K562 (cell line): ENCODE measurements at regions not wholly inside any gene's neighbourhood (a gene's known extent, or its start where the extent isn't known, plus 50 kb on each side); places are given as distances from the start of the nearest gene placed in this dataset.

Source experiments
- ATAC-seq: fragments of 200-7000 bp; cut with Tn5 transposase; 3 replicates; pipeline ENCODE4 v1.9.1; 2020; ENCODE audit warnings: moderate library complexity
- BruUV-seq: library from RNA; stranded (reverse); fragments of 400-500 nt; replicated peaks from 2 replicates; lab custom pipeline; 2021; lab: Mats Ljungman, UMichigan
- CTCF ChIA-PET: fragments of 300-600 bp; formaldehyde crosslinking; extraction: SDS; loops from one replicate; lab custom pipeline; 2021; ENCODE audit warnings: low intra/inter-chr PET ratio; lab: Yijun Ruan, JAX
- POLR2A ChIA-PET: fragments of 300-600, 350-650 bp; sonication (Branson Sonifier 250); formaldehyde crosslinking; extraction: SDS; loops from one replicate; lab custom pipeline; 2021; ENCODE audit warnings: antibody characterized with exemption, inconsistent platforms; lab: Yijun Ruan, JAX
- DNase-seq, 4 experiments: peaks; one replicate each; pipeline versions ENCODE4 v3.0.0 to v3.0.0-alpha.2; 2011 to 2018; ENCODE audit warnings: low spot score in 3 of 4, mixed read lengths in 3 of 4; ENCODE audit errors: extremely low read depth in 1 of 4
- FAIRE-seq: peaks from 2 replicates; lab custom pipeline; 2011; peaks lifted over from hg19 to GRCh38; lab: Jason Lieb, UNC
- H2AFZ ChIP-seq: 2 replicates; pipeline ENCODE4 v1.6.0; 2011; ENCODE audit warnings: low read depth, low read length, control low read depth, inconsistent platforms
- H3K27ac ChIP-seq: fragments of 200-600 bp; 3 replicates; pipeline ENCODE4 v1.8.0; 2011; ENCODE audit warnings: low read depth, mild to moderate bottlenecking, control low read depth, inconsistent platforms, low read length, moderate library complexity, mixed read lengths; ENCODE audit errors: extremely low read depth
- H3K27me3 ChIP-seq, 2 experiments: fragments of 300-600 bp in 1 of 2; 2 replicates in 1 of 2; 3 replicates in 1 of 2; pipeline versions ENCODE4 v1.6.0 to v1.8.0; 2011; ENCODE audit warnings: inconsistent platforms in 2 of 2, low read length in 2 of 2, mild to moderate bottlenecking in 1 of 2, mixed read lengths in 1 of 2, moderate library complexity in 1 of 2; ENCODE audit not compliant: control insufficient read depth in 2 of 2, insufficient read depth in 2 of 2
- H3K36me3 ChIP-seq: fragments of 300-600 bp; 3 replicates; pipeline ENCODE4 v1.8.0; 2011; ENCODE audit warnings: mild to moderate bottlenecking, low read length, inconsistent platforms; ENCODE audit not compliant: control insufficient read depth, insufficient read depth
- H3K4me1 ChIP-seq, 2 experiments: fragments of 200-600 bp in 1 of 2; replicated peaks in 1 of 2; 2 replicates in 1 of 2; 3 replicates in 1 of 2; pipeline versions ENCODE4 v1.5.1 to v1.8.0; 2011; ENCODE audit warnings: inconsistent platforms in 2 of 2, low read length in 2 of 2, mild to moderate bottlenecking in 1 of 2, mixed read lengths in 1 of 2, moderate library complexity in 1 of 2; ENCODE audit not compliant: control insufficient read depth in 2 of 2, insufficient read depth in 2 of 2
- H3K4me2 ChIP-seq: 2 replicates; pipeline ENCODE4 v1.6.1; 2011; ENCODE audit warnings: low read length, control low read depth, inconsistent platforms, mixed read lengths; ENCODE audit not compliant: insufficient read depth
- H3K4me3 ChIP-seq: fragments of 200-600 bp; sonication (generic), shearing (Covaris generic); 2 replicates; pipeline ENCODE4 v1.5.1; 2016; ENCODE audit warnings: control low read depth, inconsistent platforms
- H3K79me2 ChIP-seq: fragments of 200-600 bp; 3 replicates; pipeline ENCODE4 v1.8.0; 2011; ENCODE audit warnings: low read length, inconsistent platforms; ENCODE audit not compliant: control insufficient read depth, insufficient read depth
- H3K9ac ChIP-seq, 2 experiments: 2 replicates each; pipeline versions ENCODE4 v1.6.0 to v1.6.1; 2011; ENCODE audit warnings: low read depth in 2 of 2, low read length in 2 of 2, control low read depth in 1 of 2, inconsistent platforms in 1 of 2, mild to moderate bottlenecking in 1 of 2, mixed read lengths in 1 of 2; ENCODE audit not compliant: insufficient read depth in 1 of 2
- H3K9me1 ChIP-seq: one replicate; pipeline ENCODE4 v1.6.0; 2011; ENCODE audit warnings: inconsistent platforms, mild to moderate bottlenecking, low read length, moderate library complexity; ENCODE audit not compliant: control insufficient read depth, insufficient read depth
- H3K9me3 ChIP-seq: replicated peaks from 2 replicates; pipeline ENCODE4 v1.5.1; 2011; ENCODE audit warnings: low read depth, low read length, inconsistent platforms; ENCODE audit not compliant: control insufficient read depth, insufficient read depth
- H4K20me1 ChIP-seq: replicated peaks from 2 replicates; pipeline ENCODE4 v1.6.1; 2011; ENCODE audit warnings: low read length, inconsistent platforms, mixed read lengths; ENCODE audit not compliant: control insufficient read depth, insufficient read depth
- CTCF ChIP-seq, 3 experiments: IDR thresholded peaks in 2 of 3; conservative IDR thresholded peaks in 1 of 3; 2 replicates each; pipeline ENCODE4 v1.5.1; 2011 to 2012; ENCODE audit warnings: low read length in 3 of 3, mild to moderate bottlenecking in 3 of 3, control low read depth in 2 of 3, improper control_type of control experiment in 1 of 3, inconsistent platforms in 1 of 3, low read depth in 1 of 3, mixed read lengths in 1 of 3, moderate library complexity in 1 of 3; ENCODE audit not compliant: insufficient read depth in 2 of 3
- KAT8 ChIP-seq: fragments of 450-650 bp; IDR thresholded peaks from 2 replicates; pipeline ENCODE4 v1.6.1; 2016; ENCODE audit warnings: low read depth, mild to moderate bottlenecking
- RAD21 ChIP-seq, 2 experiments: fragments of 250-450 bp in 1 of 2; fragments of 450-650 bp in 1 of 2; sonication (Bioruptor Pico) in 1 of 2; formaldehyde crosslinking in 1 of 2; IDR thresholded peaks in 1 of 2; conservative IDR thresholded peaks in 1 of 2; 2 replicates each; pipeline versions ENCODE4 v1.4.0 to v1.8.0; 2020 to 2022; ENCODE audit warnings: mild to moderate bottlenecking in 2 of 2, moderate library complexity in 1 of 2
- YY1 ChIP-seq, 3 experiments: IDR thresholded peaks; 2 replicates each; pipeline ENCODE4 v1.6.1; 2011; ENCODE audit warnings: low read length in 2 of 3, mild to moderate bottlenecking in 2 of 3, moderate library complexity in 2 of 3, borderline replicate concordance in 1 of 3, control low read depth in 1 of 3, low read depth in 1 of 3; ENCODE audit not compliant: insufficient read depth in 3 of 3, insufficient replicate concordance in 2 of 3, control insufficient read depth in 1 of 3, insufficient read length in 1 of 3; ENCODE audit errors: extremely low read depth in 1 of 3
- WGBS: fragments of 100-300 bp; shearing (Covaris generic); methylation state at CpG from one replicate; pipeline ENCODE4 v1.1.6; 2016; ENCODE audit warnings: low coverage, mixed read lengths; ENCODE audit not compliant: insufficient coverage; ENCODE audit errors: missing lambda C conversion rate; 5-methylcytosine and 5-hydroxymethylcytosine counted together
- in situ Hi-C: fragments of 300-500 bp; cut with MboI; formaldehyde crosslinking; loops from 4 replicates; pipeline ENCODE4 v1.15.0; 2018; ENCODE audit warnings: inconsistent platforms, mixed read lengths
- intact Hi-C: fragments of 100-400 bp; cut with micrococcal nuclease; formaldehyde crosslinking; loops from 2 replicates; pipeline ENCODE4 v1.14.2; 2022
- TF ChIP-seq, protein P1 (sequence below): fragments of 450-650 bp; IDR thresholded peaks from 2 replicates; pipeline ENCODE4 v1.7.0; 2016; ENCODE audit warnings: borderline replicate concordance

DNA sequence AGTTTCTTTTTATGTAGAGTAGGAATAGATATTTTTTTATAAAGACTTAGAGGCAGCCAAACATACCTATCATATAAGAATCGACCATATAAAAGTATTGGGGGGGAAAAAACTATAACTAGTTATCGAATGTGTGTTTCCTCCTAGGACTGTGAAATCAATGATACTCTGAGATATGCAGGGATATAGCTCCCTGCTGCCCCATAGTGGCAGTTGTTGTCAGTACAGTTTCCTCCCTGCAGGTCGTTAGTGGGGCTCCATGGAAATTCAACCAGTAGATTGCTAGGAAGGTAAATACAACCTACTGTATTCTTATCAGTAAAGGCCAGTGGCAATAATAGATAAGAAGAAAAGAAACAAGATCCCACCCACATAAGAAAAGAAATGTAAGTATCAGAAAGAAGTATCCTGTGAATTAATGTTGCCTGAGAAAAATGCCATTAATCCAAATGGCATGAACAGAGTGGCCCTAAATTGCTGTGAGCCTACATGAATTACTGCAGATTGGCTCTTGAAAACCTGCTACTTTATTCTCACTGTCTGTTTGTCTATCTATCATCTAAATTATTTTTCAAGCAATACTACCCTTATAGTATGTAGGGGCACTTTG lies 136.9 kb upstream of the FBN2 start:
- no peak overlapping the region for H2AFZ ChIP-seq
- no TSS peak for BruUV-seq
- in situ Hi-C loops: no loop called here
- no peaks in the 10 kb centered on the region for H3K27me3 ChIP-seq
- DNase-seq (peak; percentile 28 to 48 (median 42)), FAIRE-seq (peak; percentile 55), ATAC-seq (peak; percentile 73)
- H3K9ac ChIP-seq: no peak overlapping the region
- intact Hi-C loops: loop anchor here (1.0 to 10.0 kb wide), 2 partner anchors 462 to 1110 kb away; no protein-coding TSS in a partner anchor
- no peaks in the 10 kb centered on the region for H3K79me2 ChIP-seq
- H3K36me3 ChIP-seq: no peaks in the 10 kb centered on the region
- H4K20me1 ChIP-seq: no peaks in the 10 kb centered on the region
- H3K4me1 ChIP-seq: no peaks in the 10 kb centered on the region
- TF ChIP-seq, protein P1, sequence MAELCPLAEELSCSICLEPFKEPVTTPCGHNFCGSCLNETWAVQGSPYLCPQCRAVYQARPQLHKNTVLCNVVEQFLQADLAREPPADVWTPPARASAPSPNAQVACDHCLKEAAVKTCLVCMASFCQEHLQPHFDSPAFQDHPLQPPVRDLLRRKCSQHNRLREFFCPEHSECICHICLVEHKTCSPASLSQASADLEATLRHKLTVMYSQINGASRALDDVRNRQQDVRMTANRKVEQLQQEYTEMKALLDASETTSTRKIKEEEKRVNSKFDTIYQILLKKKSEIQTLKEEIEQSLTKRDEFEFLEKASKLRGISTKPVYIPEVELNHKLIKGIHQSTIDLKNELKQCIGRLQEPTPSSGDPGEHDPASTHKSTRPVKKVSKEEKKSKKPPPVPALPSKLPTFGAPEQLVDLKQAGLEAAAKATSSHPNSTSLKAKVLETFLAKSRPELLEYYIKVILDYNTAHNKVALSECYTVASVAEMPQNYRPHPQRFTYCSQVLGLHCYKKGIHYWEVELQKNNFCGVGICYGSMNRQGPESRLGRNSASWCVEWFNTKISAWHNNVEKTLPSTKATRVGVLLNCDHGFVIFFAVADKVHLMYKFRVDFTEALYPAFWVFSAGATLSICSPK: no peak
- peak; percentile 17 to 45; a peak in 2 of 4 replicates for TF ChIP-seq RAD21 (CRISPR knock-in tag; conservative IDR thresholded peaks at IDR 0.05 in 1 of 2, IDR thresholded peaks at IDR 0.05 in 1 of 2)
- no peak for TF ChIP-seq YY1 (IDR thresholded peaks at IDR 0.05; ENCODE audit: borderline replicate concordance in 1 of 3, control insufficient read depth in 1 of 3, extremely low read depth in 1 of 3, insufficient read depth in 3 of 3, insufficient read length in 1 of 3, insufficient replicate concordance in 2 of 3, low read depth in 1 of 3, low read length in 2 of 3)
- peak; percentile 30 to 46 (median 46); a peak in 5 of 6 replicates for TF ChIP-seq CTCF (IDR thresholded peaks at IDR 0.05 in 2 of 3, conservative IDR thresholded peaks at IDR 0.05 in 1 of 3; ENCODE audit: insufficient read depth in 2 of 3, low read depth in 1 of 3, low read length in 3 of 3)
- TF ChIP-seq KAT8: no peak
- 0% methylated on average over 3 of the region's 3 CpGs for WGBS
- CTCF ChIA-PET: no interaction called here
- H3K4me2 ChIP-seq: no peak overlapping the region
- H3K4me3 ChIP-seq: no peak overlapping the region
- H3K27ac ChIP-seq: no peak overlapping the region
- H3K9me1 ChIP-seq: no peaks in the 10 kb centered on the region
- POLR2A ChIA-PET: no interaction called here
- H3K9me3 ChIP-seq: no peaks in the 10 kb centered on the region
